Erythroblast (primary cell): ENCODE measurements at regions not wholly inside any gene's neighbourhood (a gene's known extent, or its start where the extent isn't known, plus 50 kb on each side); places are given as distances from the start of the nearest gene placed in this dataset.

Experiments used
- GATA1 ChIP-seq: IDR thresholded peaks from 2 replicates; pipeline ENCODE4 v1.6.1; 2011; ENCODE audit warnings: low read depth, mild to moderate bottlenecking, control low read depth, low read length, moderate library complexity
- POLR2A ChIP-seq: IDR thresholded peaks from 2 replicates; pipeline ENCODE4 v1.6.1; 2011; ENCODE audit warnings: mild to moderate bottlenecking, low read length

DNA sequence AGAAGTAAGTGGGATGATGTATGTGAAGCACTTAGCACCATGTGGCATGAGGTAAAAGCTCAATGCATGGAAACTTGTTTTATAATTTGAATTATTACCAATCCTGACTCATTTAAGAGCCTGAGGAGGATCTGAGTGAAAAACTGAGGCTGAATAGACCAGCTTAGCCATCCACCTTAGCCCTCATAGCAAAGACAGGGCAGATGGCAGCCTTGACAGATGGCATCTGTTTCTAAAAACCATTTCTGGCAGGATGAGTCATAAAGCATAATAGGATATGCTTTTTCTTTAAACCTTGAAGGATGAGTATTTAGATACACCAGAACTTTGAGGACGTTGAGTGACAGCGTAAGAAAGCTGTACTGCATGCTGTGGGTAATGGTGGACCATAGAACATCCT lies 61.0 kb upstream of the NAV2 start:
- no peak for TF ChIP-seq POLR2A
- TF ChIP-seq GATA1 = no peak
